ENCODE measurements at regions not wholly inside any gene's neighbourhood (a gene's known extent, or its start where the extent isn't known, plus 50 kb on each side); places are given as distances from the start of the nearest gene placed in this dataset.
"Not testable (repeated sequence)": the region's sequence is repeated elsewhere in the genome, so short reads cannot be mapped to it uniquely, and the experiment has no call there.

- not testable (repeated sequence) for TF ChIP-seq ZNF565 (CRISPR knock-in tag; conservative IDR thresholded peaks at IDR 0.05; ENCODE audit: low read depth); OSR1 (CRISPR knock-in tag; IDR thresholded peaks at IDR 0.05); CSDC2 (CRISPR knock-in tag; IDR thresholded peaks at IDR 0.05); ZFP30 (CRISPR knock-in tag; IDR thresholded peaks at IDR 0.05); ZNF8 (CRISPR knock-in tag; IDR thresholded peaks at IDR 0.05); ZFP3 (CRISPR knock-in tag; IDR thresholded peaks at IDR 0.05); PPARA (CRISPR knock-in tag; IDR thresholded peaks at IDR 0.05; ENCODE audit: borderline replicate concordance); ISL1 (CRISPR knock-in tag; IDR thresholded peaks at IDR 0.05)
- TF ChIP-seq, protein P1, sequence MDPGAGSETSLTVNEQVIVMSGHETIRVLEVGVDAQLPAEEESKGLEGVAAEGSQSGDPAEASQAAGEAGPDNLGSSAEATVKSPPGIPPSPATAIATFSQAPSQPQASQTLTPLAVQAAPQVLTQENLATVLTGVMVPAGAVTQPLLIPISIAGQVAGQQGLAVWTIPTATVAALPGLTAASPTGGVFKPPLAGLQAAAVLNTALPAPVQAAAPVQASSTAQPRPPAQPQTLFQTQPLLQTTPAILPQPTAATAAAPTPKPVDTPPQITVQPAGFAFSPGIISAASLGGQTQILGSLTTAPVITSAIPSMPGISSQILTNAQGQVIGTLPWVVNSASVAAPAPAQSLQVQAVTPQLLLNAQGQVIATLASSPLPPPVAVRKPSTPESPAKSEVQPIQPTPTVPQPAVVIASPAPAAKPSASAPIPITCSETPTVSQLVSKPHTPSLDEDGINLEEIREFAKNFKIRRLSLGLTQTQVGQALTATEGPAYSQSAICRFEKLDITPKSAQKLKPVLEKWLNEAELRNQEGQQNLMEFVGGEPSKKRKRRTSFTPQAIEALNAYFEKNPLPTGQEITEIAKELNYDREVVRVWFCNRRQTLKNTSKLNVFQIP (CRISPR knock-in tag; IDR thresholded peaks at IDR 0.05; ENCODE audit: borderline replicate concordance, low read depth), result not testable (repeated sequence)
- TF ChIP-seq, protein P2, sequence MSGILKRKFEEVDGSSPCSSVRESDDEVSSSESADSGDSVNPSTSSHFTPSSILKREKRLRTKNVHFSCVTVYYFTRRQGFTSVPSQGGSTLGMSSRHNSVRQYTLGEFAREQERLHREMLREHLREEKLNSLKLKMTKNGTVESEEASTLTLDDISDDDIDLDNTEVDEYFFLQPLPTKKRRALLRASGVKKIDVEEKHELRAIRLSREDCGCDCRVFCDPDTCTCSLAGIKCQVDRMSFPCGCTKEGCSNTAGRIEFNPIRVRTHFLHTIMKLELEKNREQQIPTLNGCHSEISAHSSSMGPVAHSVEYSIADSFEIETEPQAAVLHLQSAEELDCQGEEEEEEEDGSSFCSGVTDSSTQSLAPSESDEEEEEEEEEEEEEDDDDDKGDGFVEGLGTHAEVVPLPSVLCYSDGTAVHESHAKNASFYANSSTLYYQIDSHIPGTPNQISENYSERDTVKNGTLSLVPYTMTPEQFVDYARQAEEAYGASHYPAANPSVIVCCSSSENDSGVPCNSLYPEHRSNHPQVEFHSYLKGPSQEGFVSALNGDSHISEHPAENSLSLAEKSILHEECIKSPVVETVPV (CRISPR knock-in tag; IDR thresholded peaks at IDR 0.05), result not testable (repeated sequence)
- TF ChIP-seq, protein P3, sequence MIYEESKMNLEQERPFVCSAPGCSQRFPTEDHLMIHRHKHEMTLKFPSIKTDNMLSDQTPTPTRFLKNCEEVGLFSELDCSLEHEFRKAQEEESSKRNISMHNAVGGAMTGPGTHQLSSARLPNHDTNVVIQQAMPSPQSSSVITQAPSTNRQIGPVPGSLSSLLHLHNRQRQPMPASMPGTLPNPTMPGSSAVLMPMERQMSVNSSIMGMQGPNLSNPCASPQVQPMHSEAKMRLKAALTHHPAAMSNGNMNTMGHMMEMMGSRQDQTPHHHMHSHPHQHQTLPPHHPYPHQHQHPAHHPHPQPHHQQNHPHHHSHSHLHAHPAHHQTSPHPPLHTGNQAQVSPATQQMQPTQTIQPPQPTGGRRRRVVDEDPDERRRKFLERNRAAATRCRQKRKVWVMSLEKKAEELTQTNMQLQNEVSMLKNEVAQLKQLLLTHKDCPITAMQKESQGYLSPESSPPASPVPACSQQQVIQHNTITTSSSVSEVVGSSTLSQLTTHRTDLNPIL (CRISPR knock-in tag; IDR thresholded peaks at IDR 0.05; ENCODE audit: low read depth), result not testable (repeated sequence)
Observed at GRCh38 chr21:10362816-10363215, 158.6 kb upstream of the TPTE start.
